Loucy (cell line): ENCODE measurements at regions not wholly inside any gene's neighbourhood (a gene's known extent, or its start where the extent isn't known, plus 50 kb on each side); places are given as distances from the start of the nearest gene placed in this dataset.
"Not testable (repeated sequence)": the region's sequence is repeated elsewhere in the genome, so short reads cannot be mapped to it uniquely, and the experiment has no call there.

Experiments used
- H2AFZ ChIP-seq: fragments of 200-600 bp; sonication (generic); 2 replicates; pipeline ENCODE4 v1.6.0; 2016; ENCODE audit warnings: antibody characterized with exemption, mild to moderate bottlenecking, low read length, moderate library complexity
- H3F3A ChIP-seq: fragments of 200-600 bp; 2 replicates; pipeline ENCODE4 v1.6.0; 2016; ENCODE audit warnings: antibody characterized with exemption, low read depth, mild to moderate bottlenecking
- H3K27me3 ChIP-seq: fragments of 200-600 bp; sonication (generic); 2 replicates; pipeline ENCODE4 v1.6.1; 2014; ENCODE audit warnings: low read length, mild to moderate bottlenecking; ENCODE audit not compliant: insufficient read depth, poor library complexity, severe bottlenecking
- H3K36me3 ChIP-seq: fragments of 200-600 bp; sonication (generic); 2 replicates; pipeline ENCODE4 v1.6.1; 2016; ENCODE audit warnings: low read length; ENCODE audit not compliant: insufficient read depth
- H3K4me1 ChIP-seq: fragments of 200-600 bp; sonication (generic); 2 replicates; pipeline ENCODE4 v1.5.1; 2014; ENCODE audit warnings: low read length, mild to moderate bottlenecking; ENCODE audit not compliant: insufficient read depth, poor library complexity, severe bottlenecking
- H3K4me2 ChIP-seq: fragments of 200-600 bp; sonication (generic); 2 replicates; pipeline ENCODE4 v1.6.0; 2014; ENCODE audit warnings: antibody characterized with exemption, low read length, low read depth, mild to moderate bottlenecking; ENCODE audit not compliant: poor library complexity, severe bottlenecking
- H3K4me3 ChIP-seq: fragments of 200-600 bp; sonication (generic); 2 replicates; pipeline ENCODE4 v1.5.1; 2014; ENCODE audit warnings: low read length, mild to moderate bottlenecking, mixed read lengths; ENCODE audit not compliant: poor library complexity, severe bottlenecking
- H3K79me2 ChIP-seq: fragments of 200-600 bp; sonication (generic); 2 replicates; pipeline ENCODE4 v1.6.1; 2014; ENCODE audit warnings: low read length; ENCODE audit not compliant: insufficient read depth
- H3K9ac ChIP-seq: fragments of 200-600 bp; sonication (generic); 2 replicates; pipeline ENCODE4 v1.6.0; 2014; ENCODE audit warnings: mild to moderate bottlenecking, low read depth, low read length, moderate library complexity; ENCODE audit not compliant: poor library complexity, severe bottlenecking
- H3K9me2 ChIP-seq: fragments of 200-600 bp; sonication (generic); replicated peaks from 2 replicates; pipeline ENCODE4 v1.6.1; 2016; ENCODE audit warnings: low read depth, low read length, mixed read lengths
- H3K9me3 ChIP-seq: fragments of 200-600 bp; sonication (generic); 2 replicates; pipeline ENCODE4 v1.6.1; 2014; ENCODE audit warnings: mild to moderate bottlenecking, antibody characterized with exemption, low read length, low read depth; ENCODE audit not compliant: insufficient read depth
- H4K20me1 ChIP-seq: fragments of 200-600 bp; sonication (generic); 2 replicates; pipeline ENCODE4 v1.6.0; 2014; ENCODE audit warnings: antibody characterized with exemption, low read length, mild to moderate bottlenecking; ENCODE audit not compliant: insufficient read depth, poor library complexity, severe bottlenecking
- EZH2phosphoT487 ChIP-seq: fragments of 200-600 bp; IDR thresholded peaks from 2 replicates; pipeline ENCODE4 v1.6.1; 2018; ENCODE audit warnings: antibody characterized with exemption, mild to moderate bottlenecking, moderate library complexity, borderline replicate concordance
- TF ChIP-seq, protein P1 (sequence below): fragments of 200-600 bp; sonication (generic); conservative IDR thresholded peaks from 2 replicates; pipeline ENCODE4 v1.5.1; 2014; ENCODE audit warnings: mild to moderate bottlenecking, antibody characterized with exemption, low read length

GRCh38 chr3:102941786-102942185, 507.0 kb downstream of the ZPLD1 start:
- no peak overlapping the region for H3K4me3 ChIP-seq
- no peak overlapping the region for H3K9ac ChIP-seq
- H3K4me2 ChIP-seq: no peak overlapping the region
- H3K9me3 ChIP-seq: 0 out of 2 replicates have a peak, but pooled peaks cover 2% of the 10 kb centered on the region
- no peaks in the 10 kb centered on the region for H3K9me2 ChIP-seq
- no peak overlapping the region for H2AFZ ChIP-seq
- H3K27me3 ChIP-seq: no peaks in the 10 kb centered on the region
- H3K36me3 ChIP-seq: no peaks in the 10 kb centered on the region
- TF ChIP-seq EZH2phosphoT487: no peak
- TF ChIP-seq, protein P1, sequence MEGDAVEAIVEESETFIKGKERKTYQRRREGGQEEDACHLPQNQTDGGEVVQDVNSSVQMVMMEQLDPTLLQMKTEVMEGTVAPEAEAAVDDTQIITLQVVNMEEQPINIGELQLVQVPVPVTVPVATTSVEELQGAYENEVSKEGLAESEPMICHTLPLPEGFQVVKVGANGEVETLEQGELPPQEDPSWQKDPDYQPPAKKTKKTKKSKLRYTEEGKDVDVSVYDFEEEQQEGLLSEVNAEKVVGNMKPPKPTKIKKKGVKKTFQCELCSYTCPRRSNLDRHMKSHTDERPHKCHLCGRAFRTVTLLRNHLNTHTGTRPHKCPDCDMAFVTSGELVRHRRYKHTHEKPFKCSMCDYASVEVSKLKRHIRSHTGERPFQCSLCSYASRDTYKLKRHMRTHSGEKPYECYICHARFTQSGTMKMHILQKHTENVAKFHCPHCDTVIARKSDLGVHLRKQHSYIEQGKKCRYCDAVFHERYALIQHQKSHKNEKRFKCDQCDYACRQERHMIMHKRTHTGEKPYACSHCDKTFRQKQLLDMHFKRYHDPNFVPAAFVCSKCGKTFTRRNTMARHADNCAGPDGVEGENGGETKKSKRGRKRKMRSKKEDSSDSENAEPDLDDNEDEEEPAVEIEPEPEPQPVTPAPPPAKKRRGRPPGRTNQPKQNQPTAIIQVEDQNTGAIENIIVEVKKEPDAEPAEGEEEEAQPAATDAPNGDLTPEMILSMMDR: no peak
- H3K4me1 ChIP-seq: no peaks in the 10 kb centered on the region
- no peaks in the 10 kb centered on the region for H4K20me1 ChIP-seq
- H3K79me2 ChIP-seq: no peaks in the 10 kb centered on the region
- no peaks in the 10 kb centered on the region for H3F3A ChIP-seq

DNA sequence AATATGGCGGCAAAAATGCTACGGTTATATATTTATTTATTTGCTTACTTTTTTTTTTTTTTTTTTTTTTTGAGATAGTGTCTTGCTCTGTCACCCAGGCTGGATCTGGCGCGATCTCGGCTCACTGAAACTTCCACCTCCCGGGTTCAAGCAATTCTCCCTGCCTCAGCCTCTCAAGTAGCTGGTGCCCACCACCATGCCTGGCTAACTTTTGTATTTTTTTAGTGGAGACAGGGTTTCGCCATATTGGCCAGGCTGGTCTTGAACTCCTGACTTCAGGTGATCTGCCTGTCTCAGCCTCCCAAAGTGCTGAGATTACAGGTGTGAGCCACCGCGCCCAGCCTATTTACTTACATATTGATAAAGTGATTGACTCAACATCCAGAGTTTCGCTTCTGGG, 511.6 kb downstream of the ZPLD1 start:
- not testable (repeated sequence) for H3K4me3 ChIP-seq, H3K9me3 ChIP-seq, H3K4me1 ChIP-seq, H3K4me2 ChIP-seq, H3K9ac ChIP-seq, H2AFZ ChIP-seq, H3K79me2 ChIP-seq, H4K20me1 ChIP-seq, H3F3A ChIP-seq, H3K9me2 ChIP-seq, H3K36me3 ChIP-seq, H3K27me3 ChIP-seq

DNA sequence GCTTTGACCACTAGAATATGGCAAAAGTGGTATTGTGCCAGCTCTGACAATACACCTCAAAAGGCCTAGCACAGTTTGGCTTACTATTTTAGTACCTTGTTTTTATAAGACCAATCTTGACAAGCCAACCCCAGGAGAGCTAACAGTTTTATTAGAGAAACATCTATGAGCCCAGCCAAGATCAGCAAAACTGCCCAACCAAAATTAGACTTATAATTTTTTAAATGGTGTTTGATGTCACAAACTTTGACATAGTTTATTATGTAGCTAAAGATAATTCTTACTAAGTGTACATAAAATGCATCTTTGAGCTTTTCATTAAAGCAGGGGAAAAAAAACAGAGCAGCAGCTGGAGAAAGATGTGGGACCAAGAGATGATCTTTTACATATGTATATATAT, 537.5 kb downstream of the ZPLD1 start:
- Histone ChIP-seq H3K36me3 (no peaks in the 10 kb centered on the region), H3K4me2 (no peak overlapping the region), H3F3A (no peaks in the 10 kb centered on the region), H3K27me3 (no peaks in the 10 kb centered on the region), H4K20me1 (no peaks in the 10 kb centered on the region), H3K4me3 (no peak overlapping the region), H3K9ac (no peak overlapping the region), H3K9me2 (no peaks in the 10 kb centered on the region), H3K4me1 (no peaks in the 10 kb centered on the region), H3K9me3 (no peaks in the 10 kb centered on the region), H3K79me2 (no peaks in the 10 kb centered on the region), H2AFZ (no peak overlapping the region)
- TF ChIP-seq, protein P1: no peak
- no peak for TF ChIP-seq EZH2phosphoT487

DNA sequence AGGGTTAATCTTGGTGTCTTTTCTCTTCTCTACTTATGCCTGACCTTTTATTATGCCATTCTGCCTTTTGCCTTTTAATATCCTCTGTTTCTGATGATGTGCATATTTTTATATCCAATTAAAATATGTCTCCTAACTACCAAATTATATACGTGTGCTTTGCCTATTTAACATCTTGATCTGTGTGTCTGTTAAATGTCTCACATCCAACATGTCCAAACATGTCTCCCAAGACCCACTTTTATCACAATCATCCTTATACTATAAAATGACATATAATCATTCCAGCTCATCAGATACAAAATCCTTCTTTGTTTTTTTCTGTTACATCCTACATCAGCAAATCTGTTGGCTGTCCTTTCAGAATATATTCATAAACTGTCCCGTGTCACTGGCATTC, 539.5 kb downstream of the ZPLD1 start:
- Histone ChIP-seq H2AFZ (no peak overlapping the region), H3K9me2 (no peaks in the 10 kb centered on the region), H3K79me2 (no peaks in the 10 kb centered on the region), H3K27me3 (no peaks in the 10 kb centered on the region), H3K9ac (no peak overlapping the region), H3K36me3 (no peaks in the 10 kb centered on the region), H3F3A (no peaks in the 10 kb centered on the region), H4K20me1 (no peaks in the 10 kb centered on the region), H3K4me3 (no peak overlapping the region), H3K4me1 (peaks cover 5% of the 10 kb centered on the region), H3K9me3 (no peaks in the 10 kb centered on the region), H3K4me2 (no peak overlapping the region)
- TF ChIP-seq, protein P1: no peak
- no peak for TF ChIP-seq EZH2phosphoT487
